A673 (cell line): ENCODE measurements at regions not wholly inside any gene's neighbourhood (a gene's known extent, or its start where the extent isn't known, plus 50 kb on each side); places are given as distances from the start of the nearest gene placed in this dataset.

Experiments
- CTCF ChIP-seq: fragments of 300-800, 200-600 bp; sonication (generic); conservative IDR thresholded peaks from 2 replicates; pipeline ENCODE4 v1.5.1; 2017; ENCODE audit warnings: low read depth, mild to moderate bottlenecking, antibody characterized with exemption, low read length, moderate library complexity, mixed read lengths
- EZH2 ChIP-seq: fragments of 200-600 bp; sonication (generic); IDR thresholded peaks from 2 replicates; pipeline ENCODE4 v1.6.1; 2017; ENCODE audit warnings: borderline replicate concordance, low read depth, mild to moderate bottlenecking, mixed read lengths, antibody characterized with exemption, low read length; ENCODE audit not compliant: poor library complexity, severe bottlenecking

GRCh38 chr3:147034359-147034758 is 372.0 kb downstream of the ZIC4 start:
- TF ChIP-seq CTCF (no peak), EZH2 (no peak)
